Right atrium auricular region (tissue), 2 donors: ENCODE measurements at regions not wholly inside any gene's neighbourhood (a gene's known extent, or its start where the extent isn't known, plus 50 kb on each side); places are given as distances from the start of the nearest gene placed in this dataset.

Experiments used
- DNase-seq: peaks from one replicate; pipeline ENCODE4 v3.0.0-alpha.2; 2019; ENCODE audit warnings: low spot score
- H3K27ac ChIP-seq, 2 donors: fragments of 200-600 bp; sonication (generic); 1 replicate in 1 of 2; 2 replicates in 1 of 2; pipeline ENCODE4 v1.5.1; 2016 to 2019
- H3K27me3 ChIP-seq, 2 donors: fragments of 200-600 bp; sonication (generic); one replicate each; pipeline versions ENCODE4 v1.5.1 to v1.6.0; 2017 to 2019
- H3K36me3 ChIP-seq: fragments of 200-600 bp; sonication (generic); one replicate; pipeline ENCODE4 v1.5.1; 2016
- H3K4me1 ChIP-seq, 2 donors: fragments of 200-600 bp; sonication (generic); one replicate each; pipeline versions ENCODE4 v1.5.1 to v1.6.0; 2017 to 2019
- H3K4me3 ChIP-seq, 2 donors: fragments of 200-600 bp; sonication (generic); 1 replicate in 1 of 2; 2 replicates in 1 of 2; pipeline ENCODE4 v1.5.1; 2017 to 2019; ENCODE audit warnings: mild to moderate bottlenecking in 1 of 2, moderate library complexity in 1 of 2
- H3K9me3 ChIP-seq, 2 donors: fragments of 200-600 bp; sonication (generic); one replicate each; pipeline ENCODE4 v1.5.1; 2019
- TF ChIP-seq, protein P1 (sequence below), 2 donors: fragments of 200-600 bp; sonication (generic); IDR thresholded peaks; one replicate each; pipeline ENCODE4 v1.5.1; 2019; ENCODE audit warnings: antibody characterized with exemption in 2 of 2

DNA sequence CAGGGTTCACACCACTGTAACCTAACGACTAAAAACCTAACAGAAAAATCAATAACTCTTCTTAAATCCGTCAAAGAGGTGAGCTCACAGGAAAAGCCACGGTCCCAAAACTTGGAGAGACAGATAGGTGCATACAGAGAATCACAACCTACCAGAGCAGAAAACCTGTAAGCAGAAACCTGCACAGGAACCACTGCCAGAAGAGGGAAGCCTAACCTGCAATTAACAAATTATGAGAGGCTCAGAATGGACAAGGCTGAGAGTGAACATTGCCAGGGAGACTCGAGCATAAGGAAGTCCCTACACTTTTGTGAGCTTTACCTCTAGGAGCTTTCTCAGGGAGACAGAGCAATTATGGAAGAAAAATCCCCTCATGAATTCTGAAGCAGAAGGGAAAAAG, 156.2 kb upstream of the NETO1 start:
- Histone ChIP-seq H3K36me3 (no peaks in the 10 kb centered on the region), H3K4me3 (no peak overlapping the region), H3K27ac (no peak overlapping the region), H3K4me1 (no peaks in the 10 kb centered on the region), H3K27me3 (no peaks in the 10 kb centered on the region), H3K9me3 (no peaks in the 10 kb centered on the region)
- TF ChIP-seq, protein P1, sequence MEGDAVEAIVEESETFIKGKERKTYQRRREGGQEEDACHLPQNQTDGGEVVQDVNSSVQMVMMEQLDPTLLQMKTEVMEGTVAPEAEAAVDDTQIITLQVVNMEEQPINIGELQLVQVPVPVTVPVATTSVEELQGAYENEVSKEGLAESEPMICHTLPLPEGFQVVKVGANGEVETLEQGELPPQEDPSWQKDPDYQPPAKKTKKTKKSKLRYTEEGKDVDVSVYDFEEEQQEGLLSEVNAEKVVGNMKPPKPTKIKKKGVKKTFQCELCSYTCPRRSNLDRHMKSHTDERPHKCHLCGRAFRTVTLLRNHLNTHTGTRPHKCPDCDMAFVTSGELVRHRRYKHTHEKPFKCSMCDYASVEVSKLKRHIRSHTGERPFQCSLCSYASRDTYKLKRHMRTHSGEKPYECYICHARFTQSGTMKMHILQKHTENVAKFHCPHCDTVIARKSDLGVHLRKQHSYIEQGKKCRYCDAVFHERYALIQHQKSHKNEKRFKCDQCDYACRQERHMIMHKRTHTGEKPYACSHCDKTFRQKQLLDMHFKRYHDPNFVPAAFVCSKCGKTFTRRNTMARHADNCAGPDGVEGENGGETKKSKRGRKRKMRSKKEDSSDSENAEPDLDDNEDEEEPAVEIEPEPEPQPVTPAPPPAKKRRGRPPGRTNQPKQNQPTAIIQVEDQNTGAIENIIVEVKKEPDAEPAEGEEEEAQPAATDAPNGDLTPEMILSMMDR (IDR thresholded peaks at IDR 0.05), result no peak
- no peak for DNase-seq

GRCh38 chr18:73009691-73010090, 141.9 kb upstream of the NETO1 start:
- Histone ChIP-seq H3K4me3 (no peak overlapping the region), H3K27ac (no peak overlapping the region), H3K4me1 (peaks cover 0 to 9% of the 10 kb centered on the region in 2 donors), H3K9me3 (no peaks in the 10 kb centered on the region), H3K36me3 (no peaks in the 10 kb centered on the region), H3K27me3 (no peaks in the 10 kb centered on the region)
- DNase-seq, result no peak
- TF ChIP-seq, protein P1 (IDR thresholded peaks at IDR 0.05), result no peak

DNA sequence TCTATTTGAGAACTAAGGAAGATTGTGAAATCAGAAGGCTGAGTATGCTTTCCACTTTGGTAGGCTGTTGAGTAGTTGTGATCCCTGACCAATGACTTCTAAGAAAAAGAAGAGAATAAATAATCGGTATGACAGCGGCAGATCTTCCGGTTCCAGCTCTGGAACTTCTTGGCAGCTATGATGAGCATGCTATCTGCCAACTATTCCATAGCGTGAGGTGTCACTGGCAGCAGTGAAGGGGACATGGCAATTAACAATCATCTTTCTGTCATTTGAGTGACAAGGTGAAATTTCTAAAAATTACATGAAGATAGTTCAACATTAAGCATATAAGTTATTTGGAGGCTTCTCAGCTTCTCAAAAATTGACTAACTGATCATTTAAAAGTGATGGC, 140.1 kb upstream of the NETO1 start:
- H3K4me3 ChIP-seq, result no peak overlapping the region
- no peaks in the 10 kb centered on the region for H3K9me3 ChIP-seq
- TF ChIP-seq, protein P1 (IDR thresholded peaks at IDR 0.05), result no peak
- H3K36me3 ChIP-seq, result no peaks in the 10 kb centered on the region
- no peak for DNase-seq
- no peaks in the 10 kb centered on the region for H3K27me3 ChIP-seq
- H3K4me1 ChIP-seq, result peaks cover 0 to 9% of the 10 kb centered on the region in 2 donors
- no peak overlapping the region for H3K27ac ChIP-seq

DNA sequence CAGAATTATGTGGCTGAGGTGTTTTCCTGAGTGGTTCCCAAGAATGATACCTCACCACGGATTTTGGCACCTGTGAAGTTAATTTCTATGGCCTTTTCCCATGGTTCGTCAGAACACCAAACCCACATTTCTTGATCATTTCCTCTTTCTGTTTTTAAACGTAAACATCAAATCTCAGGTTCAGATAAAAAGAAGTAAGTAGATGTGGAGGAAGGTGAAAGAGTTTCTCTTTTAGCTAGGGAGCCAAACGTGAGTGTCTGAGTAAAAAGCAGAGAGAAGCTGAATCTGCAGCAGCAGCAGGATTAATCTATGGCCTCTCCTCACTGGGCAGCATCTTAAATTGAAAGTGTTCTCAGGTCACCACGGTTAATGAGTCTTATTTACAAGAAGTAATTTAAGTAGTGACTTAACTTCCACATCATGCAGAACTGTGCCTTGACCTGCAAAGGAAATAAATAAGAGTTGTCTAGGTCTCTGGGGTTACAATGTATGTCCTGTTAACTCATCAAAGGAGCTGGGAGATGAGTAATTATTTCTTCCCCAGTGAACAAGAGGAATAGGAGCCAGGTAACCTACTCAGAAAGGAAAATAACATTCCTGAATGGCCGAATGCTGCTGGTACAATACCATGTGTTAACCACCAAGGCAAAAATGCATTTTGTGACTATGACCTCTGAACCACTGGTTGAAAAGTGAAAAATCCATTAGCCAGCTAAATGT, 139.6 kb upstream of the NETO1 start:
- Histone ChIP-seq H3K9me3 (no peaks in the 10 kb centered on the region), H3K4me3 (no peak overlapping the region), H3K4me1 (peaks cover 0 to 9% of the 10 kb centered on the region in 2 donors), H3K36me3 (no peaks in the 10 kb centered on the region), H3K27me3 (no peaks in the 10 kb centered on the region), H3K27ac (no peak overlapping the region)
- TF ChIP-seq, protein P1 (IDR thresholded peaks at IDR 0.05), result no peak
- DNase-seq, result no peak

DNA sequence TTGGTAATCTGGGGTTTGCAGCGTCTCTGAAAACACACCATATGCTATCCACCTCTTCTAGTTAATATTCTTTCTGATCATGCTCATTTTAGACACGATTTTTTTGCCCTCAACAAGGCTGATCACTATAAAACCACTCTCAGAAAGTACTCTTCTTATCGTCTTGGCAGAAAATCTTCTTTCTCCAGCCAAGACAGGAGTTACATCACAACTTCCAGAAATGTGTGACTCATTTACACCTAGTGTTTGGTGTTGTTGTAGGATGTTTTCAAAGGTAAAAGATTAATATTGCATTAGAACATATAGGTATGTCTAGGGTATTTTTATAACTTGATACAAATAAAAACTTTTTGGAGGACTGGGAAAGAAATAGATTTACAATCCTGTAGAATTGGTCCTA, 138.5 kb upstream of the NETO1 start:
- Histone ChIP-seq H3K27me3 (no peaks in the 10 kb centered on the region), H3K9me3 (no peaks in the 10 kb centered on the region), H3K4me3 (no peak overlapping the region), H3K27ac (no peak overlapping the region), H3K36me3 (no peaks in the 10 kb centered on the region), H3K4me1 (peaks cover 0 to 9% of the 10 kb centered on the region in 2 donors)
- DNase-seq, result no peak
- TF ChIP-seq, protein P1 (IDR thresholded peaks at IDR 0.05), result no peak

GRCh38 chr18:73004260-73004659, 136.5 kb upstream of the NETO1 start:
- no peak overlapping the region for H3K27ac ChIP-seq
- H3K4me1 ChIP-seq, result peaks cover 0 to 9% of the 10 kb centered on the region in 2 donors
- TF ChIP-seq, protein P1 (IDR thresholded peaks at IDR 0.05), result no peak
- H3K27me3 ChIP-seq, result no peaks in the 10 kb centered on the region
- no peaks in the 10 kb centered on the region for H3K36me3 ChIP-seq
- DNase-seq, result no peak
- no peak overlapping the region for H3K4me3 ChIP-seq
- no peaks in the 10 kb centered on the region for H3K9me3 ChIP-seq
